Activated CD8-positive, alpha-beta T cell treated with anti-CD3 and anti-CD28 coated beads for 36 hours (primary cell): ENCODE measurements at regions not wholly inside any gene's neighbourhood (a gene's known extent, or its start where the extent isn't known, plus 50 kb on each side); places are given as distances from the start of the nearest gene placed in this dataset.

Experiments
- ATAC-seq: fragments of 200-7000 bp; cut with Tn5 transposase; one replicate; pipeline ENCODE4 v1.10.0; 2021; ENCODE audit warnings: mild to moderate bottlenecking, moderate library complexity
- CTCF ChIA-PET: fragments of 350-600 bp; sonication (Branson Sonifier 250); formaldehyde crosslinking; loops from one replicate; lab custom pipeline; 2021; ENCODE audit warnings: antibody characterized with exemption; lab: Charles Lee
- POLR2A ChIA-PET: fragments of 350-600 bp; sonication (Branson Sonifier 250); formaldehyde crosslinking; loops from one replicate; lab custom pipeline; 2021; ENCODE audit warnings: antibody characterized with exemption; lab: Charles Lee
- DNase-seq: peaks from one replicate; pipeline ENCODE4 v3.0.0-alpha.2; 2020
- H3K27ac Mint-ChIP-seq: one replicate; pipeline ENCODE4 v1.8.0; 2021; ENCODE audit warnings: mild to moderate bottlenecking, mixed read lengths
- H3K27me3 Mint-ChIP-seq: one replicate; pipeline ENCODE4 v1.8.0; 2021; ENCODE audit warnings: mixed read lengths
- H3K36me3 Mint-ChIP-seq: one replicate; pipeline ENCODE4 v1.8.0; 2021; ENCODE audit warnings: low read depth, mixed read lengths
- H3K4me1 Mint-ChIP-seq: one replicate; pipeline ENCODE4 v1.8.0; 2021; ENCODE audit warnings: low read depth, mixed read lengths
- H3K4me3 Mint-ChIP-seq: one replicate; pipeline ENCODE4 v1.8.0; 2021; ENCODE audit warnings: mild to moderate bottlenecking, moderate library complexity, mixed read lengths
- H3K9me3 Mint-ChIP-seq: one replicate; pipeline ENCODE4 v1.8.0; 2021; ENCODE audit warnings: mixed read lengths
- intact Hi-C: fragments of 100-400 bp; cut with micrococcal nuclease; formaldehyde crosslinking; loops from one replicate; pipeline ENCODE4 v1.10.0; 2022
- TF ChIP-seq, protein P1 (sequence below): fragments of 200-600 bp; IDR thresholded peaks from one replicate; pipeline ENCODE4 v1.8.0; 2022; ENCODE audit warnings: antibody characterized with exemption, mild to moderate bottlenecking

DNA sequence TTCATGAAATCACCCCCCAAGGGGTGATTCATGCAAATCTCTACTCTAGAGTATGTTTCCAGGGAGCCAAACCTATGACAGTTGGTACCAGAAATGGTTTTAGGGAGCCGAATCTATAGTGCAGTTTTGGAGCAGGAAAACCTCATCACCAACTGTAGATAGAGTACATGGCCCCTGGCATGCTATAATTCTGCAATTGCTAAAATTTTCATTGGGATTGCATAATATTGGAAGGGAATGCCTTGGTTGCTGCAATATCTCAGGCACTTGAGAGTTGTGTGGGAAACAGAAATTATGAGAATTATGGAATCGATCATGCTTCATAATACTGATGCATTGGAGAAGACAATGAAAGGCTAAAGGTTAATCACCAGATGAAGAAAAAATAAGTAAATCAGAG, 148.2 kb upstream of the PLPPR1 start:
- CTCF ChIA-PET: no interaction called here
- no peak overlapping the region for H3K4me3 Mint-ChIP-seq
- intact Hi-C loops: no loop called here

DNA sequence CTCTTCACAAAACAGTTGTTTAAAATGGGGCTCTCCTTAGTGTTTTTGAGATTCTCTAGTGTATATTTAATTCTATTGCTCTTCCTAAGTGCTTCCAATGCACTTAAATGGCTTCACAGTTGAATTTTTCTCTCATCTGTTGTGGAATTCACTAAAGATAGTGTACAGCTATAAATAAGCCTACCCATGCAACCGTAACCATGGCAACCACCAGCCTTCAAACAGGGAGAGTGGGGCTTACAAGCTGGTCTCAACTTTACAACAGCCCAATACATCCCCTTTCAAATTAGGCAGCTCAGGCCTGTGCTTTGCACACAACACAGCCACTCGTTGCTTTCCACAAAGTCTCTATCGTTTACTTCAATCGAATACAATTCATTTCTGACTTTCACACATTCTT, 144.0 kb upstream of the PLPPR1 start:
- CTCF ChIA-PET: no interaction called here
- intact Hi-C loops: no loop called here
- no peak for DNase-seq

More for the DNA sequence above, 148.2 kb upstream of the PLPPR1 start:
- Mint-ChIP-seq H3K27me3 (no peaks in the 10 kb centered on the region), H3K4me1 (no peaks in the 10 kb centered on the region), H3K9me3 (no peaks in the 10 kb centered on the region), H3K27ac (no peak overlapping the region), H3K36me3 (no peaks in the 10 kb centered on the region)
- DNase-seq (no peak), ATAC-seq (no peak)
- POLR2A ChIA-PET: no interaction called here
- TF ChIP-seq, protein P1, sequence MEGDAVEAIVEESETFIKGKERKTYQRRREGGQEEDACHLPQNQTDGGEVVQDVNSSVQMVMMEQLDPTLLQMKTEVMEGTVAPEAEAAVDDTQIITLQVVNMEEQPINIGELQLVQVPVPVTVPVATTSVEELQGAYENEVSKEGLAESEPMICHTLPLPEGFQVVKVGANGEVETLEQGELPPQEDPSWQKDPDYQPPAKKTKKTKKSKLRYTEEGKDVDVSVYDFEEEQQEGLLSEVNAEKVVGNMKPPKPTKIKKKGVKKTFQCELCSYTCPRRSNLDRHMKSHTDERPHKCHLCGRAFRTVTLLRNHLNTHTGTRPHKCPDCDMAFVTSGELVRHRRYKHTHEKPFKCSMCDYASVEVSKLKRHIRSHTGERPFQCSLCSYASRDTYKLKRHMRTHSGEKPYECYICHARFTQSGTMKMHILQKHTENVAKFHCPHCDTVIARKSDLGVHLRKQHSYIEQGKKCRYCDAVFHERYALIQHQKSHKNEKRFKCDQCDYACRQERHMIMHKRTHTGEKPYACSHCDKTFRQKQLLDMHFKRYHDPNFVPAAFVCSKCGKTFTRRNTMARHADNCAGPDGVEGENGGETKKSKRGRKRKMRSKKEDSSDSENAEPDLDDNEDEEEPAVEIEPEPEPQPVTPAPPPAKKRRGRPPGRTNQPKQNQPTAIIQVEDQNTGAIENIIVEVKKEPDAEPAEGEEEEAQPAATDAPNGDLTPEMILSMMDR: no peak

DNA sequence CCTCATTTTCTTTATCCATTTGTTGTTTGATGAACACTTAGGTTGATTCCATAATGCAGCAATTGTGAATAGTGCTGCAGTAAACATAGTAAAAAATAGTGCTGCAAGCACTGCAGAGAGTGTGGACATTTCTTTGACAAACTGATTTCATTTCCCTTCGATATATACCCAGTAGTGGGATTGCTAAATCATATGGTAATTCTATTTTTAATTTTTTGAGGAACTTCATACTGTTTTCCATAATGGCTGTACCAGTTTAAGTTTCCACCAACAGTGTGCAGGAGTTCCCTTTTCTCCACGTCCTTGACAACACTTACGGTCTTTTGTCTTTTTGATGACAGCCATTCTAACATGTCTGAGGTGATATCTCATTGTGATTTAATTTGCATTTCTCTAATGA, 138.2 kb upstream of the PLPPR1 start:
- Mint-ChIP-seq H3K4me1 (no peaks in the 10 kb centered on the region), H3K9me3 (no peaks in the 10 kb centered on the region), H3K27me3 (peaks cover 2% of the 10 kb centered on the region), H3K36me3 (no peaks in the 10 kb centered on the region), H3K27ac (no peak overlapping the region), H3K4me3 (no peak overlapping the region)
- intact Hi-C loops: no loop called here
- TF ChIP-seq, protein P1: no peak
- POLR2A ChIA-PET: no interaction called here
- ATAC-seq (no peak), DNase-seq (no peak)
- CTCF ChIA-PET: interaction anchor here (1.3 kb wide), 1 partner anchor 12 kb away, joined by 3 read pairs; no protein-coding TSS in a partner anchor

More for the DNA sequence above, 144.0 kb upstream of the PLPPR1 start:
- no peak overlapping the region for H3K27ac Mint-ChIP-seq
- no peaks in the 10 kb centered on the region for H3K9me3 Mint-ChIP-seq
- POLR2A ChIA-PET: no interaction called here
- ATAC-seq: no peak
- no peaks in the 10 kb centered on the region for H3K4me1 Mint-ChIP-seq
- no peaks in the 10 kb centered on the region for H3K27me3 Mint-ChIP-seq
- no peaks in the 10 kb centered on the region for H3K36me3 Mint-ChIP-seq
- H3K4me3 Mint-ChIP-seq: no peak overlapping the region
- TF ChIP-seq, protein P1: no peak

DNA sequence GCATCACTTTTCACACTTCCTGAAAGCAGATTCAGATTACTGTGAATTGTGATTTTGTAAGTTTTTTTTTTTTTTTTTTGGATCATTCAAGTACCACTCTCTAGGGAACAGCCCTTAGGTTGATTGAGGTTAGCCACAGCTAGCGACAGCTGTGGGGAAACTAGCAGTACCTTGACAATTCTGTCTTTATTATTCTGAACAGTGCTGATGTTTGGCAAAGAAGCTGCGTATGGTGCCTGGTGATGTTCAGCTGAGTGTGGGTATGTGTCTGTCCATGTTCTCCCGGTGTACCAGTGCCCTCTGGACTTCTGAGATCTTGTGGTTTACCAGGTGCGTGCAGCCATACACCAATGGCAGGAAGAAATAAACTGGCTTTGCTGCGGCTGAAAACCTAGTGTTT, 117.3 kb upstream of the PLPPR1 start:
- no peak for DNase-seq
- no peak overlapping the region for H3K27ac Mint-ChIP-seq
- CTCF ChIA-PET: no interaction called here
- POLR2A ChIA-PET: no interaction called here
- intact Hi-C loops: no loop called here
- no peak overlapping the region for H3K4me3 Mint-ChIP-seq
- no peaks in the 10 kb centered on the region for H3K27me3 Mint-ChIP-seq
- no peaks in the 10 kb centered on the region for H3K4me1 Mint-ChIP-seq
- no peak for ATAC-seq
- TF ChIP-seq, protein P1: no peak
- no peaks in the 10 kb centered on the region for H3K9me3 Mint-ChIP-seq
- H3K36me3 Mint-ChIP-seq: no peaks in the 10 kb centered on the region

DNA sequence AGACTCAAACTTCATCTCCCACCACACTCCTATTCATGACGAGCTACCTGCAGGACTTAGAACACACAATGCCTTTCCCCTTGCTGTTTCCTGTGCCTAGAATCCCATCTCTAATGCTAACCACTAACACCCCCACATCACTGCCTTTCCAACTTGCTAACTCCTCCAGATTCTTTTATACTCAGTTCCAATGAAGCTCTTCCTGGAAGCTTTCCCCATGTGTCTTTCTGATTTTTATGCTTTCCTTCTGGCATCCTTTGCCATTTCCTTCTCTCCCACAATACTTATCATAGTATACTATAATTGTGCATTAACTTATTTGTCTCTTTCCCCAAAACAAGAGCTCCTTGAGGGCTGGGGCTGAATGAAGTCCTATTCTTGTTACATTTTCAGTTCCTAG, 115.3 kb upstream of the PLPPR1 start:
- no peak for DNase-seq
- Mint-ChIP-seq H3K9me3 (no peaks in the 10 kb centered on the region), H3K4me3 (no peak overlapping the region), H3K4me1 (no peaks in the 10 kb centered on the region), H3K27ac (no peak overlapping the region), H3K27me3 (no peaks in the 10 kb centered on the region), H3K36me3 (no peaks in the 10 kb centered on the region)
- intact Hi-C loops: no loop called here
- POLR2A ChIA-PET: no interaction called here
- TF ChIP-seq, protein P1: no peak
- CTCF ChIA-PET: no interaction called here
- no peak for ATAC-seq
